ENCODE measurements at regions not wholly inside any gene's neighbourhood (a gene's known extent, or its start where the extent isn't known, plus 50 kb on each side); places are given as distances from the start of the nearest gene placed in this dataset.

DNA sequence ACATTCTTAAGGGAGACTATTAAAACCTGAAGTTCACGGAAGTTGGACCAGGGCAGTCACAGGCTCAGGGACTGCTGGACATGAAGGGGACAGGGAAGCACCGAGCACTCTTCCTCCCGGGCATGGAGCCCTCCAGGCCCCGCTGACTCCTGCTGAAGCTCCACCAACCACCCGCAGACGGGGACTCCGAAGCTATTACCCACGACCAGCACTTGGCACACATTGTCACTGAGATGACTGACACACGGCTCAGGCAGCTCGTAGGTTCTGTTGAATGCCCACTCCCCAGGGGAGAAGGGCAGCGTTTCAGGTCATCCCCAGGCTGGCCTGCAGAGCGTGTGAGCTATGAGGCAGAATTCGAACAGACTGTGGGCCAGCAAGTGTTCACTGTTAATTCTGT, 234.8 kb downstream of the NDUFA10 start:
- TF ChIP-seq, protein P1, sequence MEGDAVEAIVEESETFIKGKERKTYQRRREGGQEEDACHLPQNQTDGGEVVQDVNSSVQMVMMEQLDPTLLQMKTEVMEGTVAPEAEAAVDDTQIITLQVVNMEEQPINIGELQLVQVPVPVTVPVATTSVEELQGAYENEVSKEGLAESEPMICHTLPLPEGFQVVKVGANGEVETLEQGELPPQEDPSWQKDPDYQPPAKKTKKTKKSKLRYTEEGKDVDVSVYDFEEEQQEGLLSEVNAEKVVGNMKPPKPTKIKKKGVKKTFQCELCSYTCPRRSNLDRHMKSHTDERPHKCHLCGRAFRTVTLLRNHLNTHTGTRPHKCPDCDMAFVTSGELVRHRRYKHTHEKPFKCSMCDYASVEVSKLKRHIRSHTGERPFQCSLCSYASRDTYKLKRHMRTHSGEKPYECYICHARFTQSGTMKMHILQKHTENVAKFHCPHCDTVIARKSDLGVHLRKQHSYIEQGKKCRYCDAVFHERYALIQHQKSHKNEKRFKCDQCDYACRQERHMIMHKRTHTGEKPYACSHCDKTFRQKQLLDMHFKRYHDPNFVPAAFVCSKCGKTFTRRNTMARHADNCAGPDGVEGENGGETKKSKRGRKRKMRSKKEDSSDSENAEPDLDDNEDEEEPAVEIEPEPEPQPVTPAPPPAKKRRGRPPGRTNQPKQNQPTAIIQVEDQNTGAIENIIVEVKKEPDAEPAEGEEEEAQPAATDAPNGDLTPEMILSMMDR (IDR thresholded peaks at IDR 0.05) = no peak
- ATAC-seq (no peak), DNase-seq (no peak), FAIRE-seq (no peak)
- WGBS, 2 donors = 56 to 57% methylated on average over 13 of the region's 13 CpGs
- Histone ChIP-seq H3K36me3 (no peaks in the 10 kb centered on the region), H3K4me1 (no peaks in the 10 kb centered on the region), H3K9me3 (no peaks in the 10 kb centered on the region), H3K27me3 (no peaks in the 10 kb centered on the region), H3K4me3 (no peak overlapping the region), H3K27ac (no peak overlapping the region)
- intact Hi-C loops (cut with DNase I) = no loop called here

DNA sequence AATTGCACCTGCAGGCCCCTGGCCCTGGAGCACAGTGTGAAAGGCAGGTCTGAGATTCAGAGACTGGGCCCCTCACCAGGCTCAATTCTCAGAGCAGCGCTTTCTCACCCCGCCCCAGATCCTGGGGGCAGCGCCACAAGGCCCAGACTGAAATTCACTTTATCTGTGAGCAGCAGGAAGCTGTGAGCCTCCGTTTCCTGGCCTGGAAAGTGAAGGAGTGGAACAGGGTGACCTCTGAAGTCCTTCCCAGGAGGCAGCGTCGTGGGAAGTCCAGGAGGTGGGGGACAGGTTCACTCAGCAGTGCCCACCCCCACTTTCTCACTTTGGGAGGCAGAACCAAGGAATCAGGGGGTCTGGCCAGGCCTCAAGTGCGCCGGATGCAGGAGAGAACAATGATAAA, 235.4 kb downstream of the NDUFA10 start:
- DNase-seq (no peak), FAIRE-seq (no peak), ATAC-seq (no peak)
- Histone ChIP-seq H3K4me1 (no peaks in the 10 kb centered on the region), H3K4me3 (no peak overlapping the region), H3K9me3 (no peaks in the 10 kb centered on the region), H3K27ac (no peak overlapping the region), H3K36me3 (no peaks in the 10 kb centered on the region), H3K27me3 (no peaks in the 10 kb centered on the region)
- TF ChIP-seq, protein P1 (IDR thresholded peaks at IDR 0.05) = no peak
- intact Hi-C loops (cut with DNase I) = no loop called here
- WGBS, 2 donors = 56 to 70% methylated on average over 8 of the region's 8 CpGs

DNA sequence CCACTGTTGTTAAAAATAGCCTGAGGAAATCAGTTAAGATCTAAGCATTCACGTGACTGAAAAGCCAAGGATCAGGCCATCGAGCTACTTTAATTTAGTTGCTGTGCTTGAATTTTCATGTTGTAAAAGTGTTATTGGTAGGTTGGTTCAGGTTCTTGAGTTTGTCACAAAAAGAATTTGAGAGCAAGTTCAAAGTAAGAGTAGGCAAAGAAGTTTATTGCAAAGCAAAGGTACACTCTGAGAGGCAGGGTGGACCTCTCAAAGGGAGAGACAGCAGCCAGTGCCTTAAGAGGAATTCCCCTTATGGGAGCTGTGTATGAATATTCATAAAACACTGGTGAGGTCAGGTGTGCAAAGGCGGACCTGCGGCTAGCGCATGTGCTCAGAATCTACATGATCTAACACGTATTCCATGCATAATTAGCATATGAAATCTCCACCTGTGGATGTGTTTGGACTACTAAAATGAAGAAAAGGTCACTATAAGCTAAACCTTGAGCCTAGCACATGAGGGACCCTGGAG, 236.5 kb downstream of the NDUFA10 start:
- H3K36me3 ChIP-seq = no peaks in the 10 kb centered on the region
- no peak for DNase-seq
- intact Hi-C loops (cut with DNase I) = no loop called here
- H3K4me3 ChIP-seq = no peak overlapping the region
- TF ChIP-seq, protein P1 (IDR thresholded peaks at IDR 0.05) = no peak
- 72 to 77% methylated on average over 6 of the region's 6 CpGs for WGBS, 2 donors
- no peaks in the 10 kb centered on the region for H3K27me3 ChIP-seq
- FAIRE-seq = no peak
- H3K9me3 ChIP-seq = no peaks in the 10 kb centered on the region
- H3K4me1 ChIP-seq = no peaks in the 10 kb centered on the region
- no peak for ATAC-seq
- H3K27ac ChIP-seq = no peak overlapping the region

GRCh38 chr2:239787538-239788050, 237.5 kb downstream of the NDUFA10 start:
- FAIRE-seq (no peak), ATAC-seq (no peak), DNase-seq (no peak)
- no peak overlapping the region for H3K27ac ChIP-seq
- no peaks in the 10 kb centered on the region for H3K9me3 ChIP-seq
- no peaks in the 10 kb centered on the region for H3K27me3 ChIP-seq
- H3K4me1 ChIP-seq = no peaks in the 10 kb centered on the region
- TF ChIP-seq, protein P1 (IDR thresholded peaks at IDR 0.05) = no peak
- H3K4me3 ChIP-seq = no peak overlapping the region
- intact Hi-C loops (cut with DNase I) = no loop called here
- no peaks in the 10 kb centered on the region for H3K36me3 ChIP-seq
- WGBS, 2 donors = 54 to 69% methylated on average over 6 of the region's 6 CpGs

- no peaks in the 10 kb centered on the region for H3K27me3 ChIP-seq
- H3K4me1 ChIP-seq = no peaks in the 10 kb centered on the region
- H3K9me3 ChIP-seq = no peaks in the 10 kb centered on the region
- no peak for DNase-seq
- no peaks in the 10 kb centered on the region for H3K36me3 ChIP-seq
- no peak for FAIRE-seq
- H3K27ac ChIP-seq = no peak overlapping the region
- TF ChIP-seq, protein P1 (IDR thresholded peaks at IDR 0.05) = no peak
- intact Hi-C loops (cut with DNase I) = no loop called here
- H3K4me3 ChIP-seq = no peak overlapping the region
- WGBS, 2 donors = 45 to 56% methylated on average over 2 of the region's 2 CpGs
- no peak for ATAC-seq
Measured at GRCh38 chr2:239786791-239787190, 238.4 kb downstream of the NDUFA10 start.

Data from pancreas (tissue), 10 donors.